Caco-2 (cell line): ENCODE measurements at regions not wholly inside any gene's neighbourhood (a gene's known extent, or its start where the extent isn't known, plus 50 kb on each side); places are given as distances from the start of the nearest gene placed in this dataset.
"Not testable (repeated sequence)": the region's sequence is repeated elsewhere in the genome, so short reads cannot be mapped to it uniquely, and the experiment has no call there.

Experiments
- BruUV-seq: library from RNA; stranded (reverse); fragments of 400-500 nt; replicated peaks from 2 replicates; lab custom pipeline; 2021; lab: Mats Ljungman, UMichigan
- CTCF ChIA-PET: fragments of 300-600 bp; sonication (Branson Sonifier 250); formaldehyde crosslinking; loops from one replicate; lab custom pipeline; 2022; ENCODE audit warnings: antibody characterized with exemption; lab: Charles Lee
- POLR2A ChIA-PET: fragments of 300-600 bp; sonication (Branson Sonifier 250); formaldehyde crosslinking; loops from one replicate; lab custom pipeline; 2022; ENCODE audit warnings: antibody characterized with exemption; lab: Charles Lee
- DNase-seq, 2 experiments: peaks; one replicate each; pipeline versions ENCODE4 v3.0.0 to v3.0.0-alpha.2; 2020 to 2022
- H3K27me3 ChIP-seq: replicated peaks from 2 replicates; pipeline ENCODE4 v1.6.0; 2011; ENCODE audit warnings: low read length; ENCODE audit not compliant: control insufficient read depth, insufficient read depth
- H3K36me3 ChIP-seq: 2 replicates; pipeline ENCODE4 v1.5.1; 2011; ENCODE audit warnings: low read length; ENCODE audit not compliant: control insufficient read depth, insufficient read depth
- H3K4me1 ChIP-seq: fragments of 250-450 bp; sonication (Bioruptor Pico); 2 replicates; pipeline ENCODE4 v1.5.1; 2020; ENCODE audit warnings: mild to moderate bottlenecking
- H3K4me3 ChIP-seq: 2 replicates; pipeline ENCODE4 v1.5.1; 2011; ENCODE audit warnings: low read depth, mild to moderate bottlenecking, control low read depth, low read length
- H3K9me3 ChIP-seq: fragments of 250-450 bp; sonication (Bioruptor Pico); 2 replicates; pipeline ENCODE4 v1.5.1; 2020; ENCODE audit warnings: mild to moderate bottlenecking, moderate library complexity
- H3K27ac Mint-ChIP-seq: one replicate; pipeline ENCODE4 v1.8.0; 2022; ENCODE audit warnings: mixed read lengths; ENCODE audit not compliant: unreplicated experiment
- H3K27me3 Mint-ChIP-seq: one replicate; pipeline ENCODE4 v1.8.0; 2022; ENCODE audit warnings: mixed read lengths; ENCODE audit not compliant: insufficient read depth, unreplicated experiment
- H3K36me3 Mint-ChIP-seq: one replicate; pipeline ENCODE4 v1.8.0; 2022; ENCODE audit warnings: mild to moderate bottlenecking, mixed read lengths; ENCODE audit not compliant: insufficient read depth, unreplicated experiment
- H3K4me1 Mint-ChIP-seq: one replicate; pipeline ENCODE4 v1.8.0; 2022; ENCODE audit warnings: low read depth, mixed read lengths; ENCODE audit not compliant: unreplicated experiment
- H3K4me3 Mint-ChIP-seq: one replicate; pipeline ENCODE4 v1.8.0; 2022; ENCODE audit warnings: mild to moderate bottlenecking, moderate library complexity, mixed read lengths; ENCODE audit not compliant: unreplicated experiment
- H3K9me3 Mint-ChIP-seq: one replicate; pipeline ENCODE4 v1.8.0; 2022; ENCODE audit warnings: mixed read lengths; ENCODE audit not compliant: unreplicated experiment
- intact Hi-C: fragments of 100-400 bp; cut with micrococcal nuclease; formaldehyde crosslinking; loops from one replicate; pipeline ENCODE4 v1.10.0; 2022; ENCODE audit not compliant: unreplicated experiment
- TF ChIP-seq, protein P1 (sequence below), 2 experiments: fragments of 200-600 bp in 1 of 2; IDR thresholded peaks; 1 replicate in 1 of 2; 2 replicates in 1 of 2; pipeline versions ENCODE4 v1.5.1 to v1.8.0; 2011 to 2022; ENCODE audit warnings: antibody characterized with exemption in 1 of 2, control low read depth in 1 of 2, inconsistent platforms in 1 of 2, low read depth in 1 of 2, low read length in 1 of 2, mild to moderate bottlenecking in 1 of 2, moderate library complexity in 1 of 2; ENCODE audit not compliant: insufficient read depth in 1 of 2, severe bottlenecking in 1 of 2, unreplicated experiment in 1 of 2

DNA sequence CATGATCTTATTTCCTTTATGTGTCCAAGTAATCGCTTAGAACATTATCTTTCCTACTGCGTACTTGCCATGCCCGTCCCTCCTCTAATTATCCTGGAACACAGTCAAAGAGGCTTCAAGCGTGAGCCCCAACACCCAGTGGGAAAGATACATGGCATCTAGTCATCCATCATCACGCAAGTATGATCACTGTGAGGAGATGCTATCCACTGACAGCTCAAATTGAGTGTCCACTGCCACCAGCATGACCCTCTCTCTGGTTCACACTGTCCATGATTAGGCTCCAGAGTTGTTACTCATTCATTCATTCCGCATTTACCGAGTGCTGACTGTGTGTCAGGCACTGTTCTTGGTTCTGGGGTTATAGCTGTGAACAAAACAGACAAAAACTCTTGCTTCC, 124.6 kb downstream of the COPS8 start:
- no peaks in the 10 kb centered on the region for H3K4me1 Mint-ChIP-seq
- Histone ChIP-seq H3K36me3 (no peaks in the 10 kb centered on the region), H3K9me3 (no peaks in the 10 kb centered on the region), H3K27me3 (no peaks in the 10 kb centered on the region), H3K4me3 (no peak overlapping the region), H3K4me1 (no peaks in the 10 kb centered on the region)
- no peak overlapping the region for H3K27ac Mint-ChIP-seq
- no peak for DNase-seq
- no peaks in the 10 kb centered on the region for H3K36me3 Mint-ChIP-seq
- no peaks in the 10 kb centered on the region for H3K9me3 Mint-ChIP-seq
- CTCF ChIA-PET: no interaction called here
- no peak overlapping the region for H3K4me3 Mint-ChIP-seq
- TF ChIP-seq, protein P1, sequence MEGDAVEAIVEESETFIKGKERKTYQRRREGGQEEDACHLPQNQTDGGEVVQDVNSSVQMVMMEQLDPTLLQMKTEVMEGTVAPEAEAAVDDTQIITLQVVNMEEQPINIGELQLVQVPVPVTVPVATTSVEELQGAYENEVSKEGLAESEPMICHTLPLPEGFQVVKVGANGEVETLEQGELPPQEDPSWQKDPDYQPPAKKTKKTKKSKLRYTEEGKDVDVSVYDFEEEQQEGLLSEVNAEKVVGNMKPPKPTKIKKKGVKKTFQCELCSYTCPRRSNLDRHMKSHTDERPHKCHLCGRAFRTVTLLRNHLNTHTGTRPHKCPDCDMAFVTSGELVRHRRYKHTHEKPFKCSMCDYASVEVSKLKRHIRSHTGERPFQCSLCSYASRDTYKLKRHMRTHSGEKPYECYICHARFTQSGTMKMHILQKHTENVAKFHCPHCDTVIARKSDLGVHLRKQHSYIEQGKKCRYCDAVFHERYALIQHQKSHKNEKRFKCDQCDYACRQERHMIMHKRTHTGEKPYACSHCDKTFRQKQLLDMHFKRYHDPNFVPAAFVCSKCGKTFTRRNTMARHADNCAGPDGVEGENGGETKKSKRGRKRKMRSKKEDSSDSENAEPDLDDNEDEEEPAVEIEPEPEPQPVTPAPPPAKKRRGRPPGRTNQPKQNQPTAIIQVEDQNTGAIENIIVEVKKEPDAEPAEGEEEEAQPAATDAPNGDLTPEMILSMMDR (IDR thresholded peaks at IDR 0.05; ENCODE audit: insufficient read depth in 1 of 2, low read depth in 1 of 2, low read length in 1 of 2, severe bottlenecking in 1 of 2, unreplicated experiment in 1 of 2): no peak
- intact Hi-C loops: no loop called here
- POLR2A ChIA-PET: no interaction called here
- no peaks in the 10 kb centered on the region for H3K27me3 Mint-ChIP-seq
- BruUV-seq: no TSS peak

DNA sequence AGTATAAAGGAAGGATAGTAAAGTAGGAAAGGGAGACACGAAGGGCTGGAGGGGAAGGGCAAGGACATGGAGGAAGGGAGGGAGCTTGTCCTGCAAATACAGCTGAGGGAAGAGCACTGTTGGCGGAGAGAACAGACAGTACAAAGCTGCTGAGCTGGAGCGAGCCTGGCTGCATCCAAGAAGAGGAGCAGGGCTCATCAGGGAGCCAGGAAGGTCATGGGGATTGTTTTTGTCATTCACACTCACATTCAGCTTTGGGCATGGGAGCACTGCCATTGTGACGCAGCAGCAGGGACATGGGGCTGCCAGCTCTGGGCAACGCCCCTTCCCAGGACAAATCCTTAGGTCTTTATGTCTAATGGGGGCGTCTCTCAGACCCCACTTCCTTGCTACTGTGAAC, 125.1 kb downstream of the COPS8 start:
- H3K27ac Mint-ChIP-seq: no peak overlapping the region
- no peak for DNase-seq
- H3K4me1 Mint-ChIP-seq: no peaks in the 10 kb centered on the region
- CTCF ChIA-PET: no interaction called here
- TF ChIP-seq, protein P1 (IDR thresholded peaks at IDR 0.05; ENCODE audit: insufficient read depth in 1 of 2, low read depth in 1 of 2, low read length in 1 of 2, severe bottlenecking in 1 of 2, unreplicated experiment in 1 of 2): no peak
- Histone ChIP-seq H3K27me3 (no peaks in the 10 kb centered on the region), H3K9me3 (no peaks in the 10 kb centered on the region), H3K4me1 (no peaks in the 10 kb centered on the region), H3K36me3 (no peaks in the 10 kb centered on the region), H3K4me3 (no peak overlapping the region)
- no peaks in the 10 kb centered on the region for H3K36me3 Mint-ChIP-seq
- H3K4me3 Mint-ChIP-seq: no peak overlapping the region
- H3K27me3 Mint-ChIP-seq: no peaks in the 10 kb centered on the region
- H3K9me3 Mint-ChIP-seq: no peaks in the 10 kb centered on the region
- POLR2A ChIA-PET: no interaction called here
- BruUV-seq: no TSS peak
- intact Hi-C loops: no loop called here

DNA sequence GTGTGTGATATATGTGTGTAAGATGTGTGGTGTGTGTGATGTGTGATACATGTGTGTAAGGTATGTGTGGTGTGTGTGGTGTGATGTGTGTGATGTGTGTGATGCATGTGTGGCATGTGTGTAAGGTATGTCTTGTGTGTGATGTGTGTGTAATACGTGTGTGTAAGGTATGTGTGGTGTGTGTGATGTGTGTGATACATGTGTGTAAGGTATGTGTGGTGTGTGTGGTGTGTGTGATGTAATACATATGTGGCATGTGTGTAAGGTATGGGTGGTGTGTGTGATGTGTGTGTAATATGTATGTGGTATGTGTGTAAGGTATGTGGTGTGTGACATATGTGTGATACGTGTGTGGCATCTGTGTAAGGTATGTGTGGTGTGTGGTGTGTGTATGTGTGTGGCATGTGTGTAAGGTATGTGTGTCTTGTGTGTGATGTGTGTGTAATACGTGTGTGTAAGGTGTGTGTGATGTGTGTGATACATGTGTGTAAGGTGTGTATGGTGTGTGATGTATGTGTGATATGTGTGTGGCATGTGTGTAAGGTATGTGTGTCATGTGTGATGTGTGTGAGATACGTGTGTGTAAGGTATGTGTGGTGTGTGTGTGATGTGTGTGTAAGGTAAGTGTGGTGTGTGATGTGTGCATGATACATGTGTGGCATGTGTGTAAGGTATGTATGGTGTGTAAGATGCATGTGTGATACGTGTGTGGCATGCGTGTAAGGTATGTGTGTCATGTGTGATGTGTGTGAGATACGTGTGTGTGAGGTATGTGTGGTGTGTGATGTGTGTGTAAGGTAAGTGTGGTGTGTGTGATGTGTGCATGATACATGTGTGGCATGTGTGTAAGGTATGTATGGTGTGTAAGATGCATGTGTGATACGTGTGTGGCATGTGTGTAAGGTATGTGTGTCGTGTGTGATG, 126.9 kb downstream of the COPS8 start:
- H3K4me3 Mint-ChIP-seq, POLR2A ChIA-PET: not testable (repeated sequence)

More for the DNA sequence above, 126.9 kb downstream of the COPS8 start:
- H3K36me3 ChIP-seq, H3K9me3 ChIP-seq, DNase-seq, BruUV-seq, CTCF ChIA-PET, H3K9me3 Mint-ChIP-seq, H3K4me1 Mint-ChIP-seq, intact Hi-C loops, H3K4me1 ChIP-seq, H3K27ac Mint-ChIP-seq, H3K36me3 Mint-ChIP-seq, H3K4me3 ChIP-seq, H3K27me3 ChIP-seq, H3K27me3 Mint-ChIP-seq: not testable (repeated sequence)
